Gastroesophageal sphincter (tissue), 4 donors: ENCODE measurements at regions not wholly inside any gene's neighbourhood (a gene's known extent, or its start where the extent isn't known, plus 50 kb on each side); places are given as distances from the start of the nearest gene placed in this dataset.
A peak's percentile ranks its signal among the peaks of the same experiment; 100 is the strongest.

Experiments used
- ATAC-seq: fragments of 150-250 bp; one replicate; pipeline ENCODE4 v1.9.1; 2016; ENCODE audit warnings: mild to moderate bottlenecking, moderate library complexity
- H3K27ac ChIP-seq, 4 donors: fragments of 200-600 bp; sonication (generic) in 3 of 4; 1 replicate in 3 of 4; 2 replicates in 1 of 4; pipeline ENCODE4 v1.5.1; 2016 to 2019
- H3K27me3 ChIP-seq: fragments of 200-600 bp; sonication (generic); one replicate; pipeline ENCODE4 v1.5.1; 2019
- H3K36me3 ChIP-seq, 2 donors: fragments of 200-600 bp; sonication (generic); one replicate each; pipeline ENCODE4 v1.5.1; 2019; ENCODE audit warnings: control low read depth in 1 of 2
- H3K4me1 ChIP-seq, 3 donors: fragments of 200-600 bp; sonication (generic); 1 replicate in 2 of 3; 2 replicates in 1 of 3; pipeline ENCODE4 v1.5.1; 2016 to 2019; ENCODE audit warnings: control low read depth in 2 of 3
- H3K4me3 ChIP-seq, 2 donors: fragments of 200-600 bp; sonication (generic); one replicate each; pipeline ENCODE4 v1.5.1; 2019; ENCODE audit warnings: mild to moderate bottlenecking in 1 of 2, moderate library complexity in 1 of 2
- H3K9me3 ChIP-seq, 3 donors: fragments of 200-600 bp; sonication (generic); one replicate each; pipeline ENCODE4 v1.5.1; 2017 to 2019; ENCODE audit warnings: control low read depth in 2 of 3
- EP300 ChIP-seq: sonication (generic); formaldehyde crosslinking; IDR thresholded peaks from one replicate; pipeline ENCODE4 v1.6.1; 2017; ENCODE audit warnings: antibody characterized with exemption, mild to moderate bottlenecking
- POLR2A ChIP-seq, 2 donors: fragments of 450-650 bp; IDR thresholded peaks; one replicate each; pipeline ENCODE4 v1.6.1; 2017; ENCODE audit warnings: antibody characterized with exemption in 2 of 2, mild to moderate bottlenecking in 2 of 2, moderate library complexity in 1 of 2
- POLR2AphosphoS5 ChIP-seq: sonication (generic); formaldehyde crosslinking; IDR thresholded peaks from one replicate; pipeline ENCODE4 v1.6.1; 2017; ENCODE audit warnings: antibody characterized with exemption
- WGBS, 2 donors: methylation state at CpG; one replicate each; pipeline ENCODE4 v1.1.5; 2018; ENCODE audit warnings: low coverage in 1 of 2; 5-methylcytosine and 5-hydroxymethylcytosine counted together
- TF ChIP-seq, protein P1 (sequence below), 4 experiments: fragments of 200-600 bp in 2 of 4; fragments of 450-650 bp in 2 of 4; sonication (generic) in 1 of 4; IDR thresholded peaks; one replicate each; pipeline ENCODE4 v1.5.1; 2017 to 2019; ENCODE audit warnings: antibody characterized with exemption in 4 of 4, mild to moderate bottlenecking in 2 of 4, moderate library complexity in 2 of 4

- no peak overlapping the region for H3K27ac ChIP-seq
- H3K9me3 ChIP-seq: no peaks in the 10 kb centered on the region
- H3K4me1 ChIP-seq: no peaks in the 10 kb centered on the region
- WGBS, 2 donors: 58 to 74% methylated on average over 3 to 4 of the region's 4 CpGs
- no peaks in the 10 kb centered on the region for H3K36me3 ChIP-seq
- H3K4me3 ChIP-seq: no peak overlapping the region
- no peak for ATAC-seq
- no peaks in the 10 kb centered on the region for H3K27me3 ChIP-seq
- TF ChIP-seq EP300: no peak
- TF ChIP-seq, protein P1, sequence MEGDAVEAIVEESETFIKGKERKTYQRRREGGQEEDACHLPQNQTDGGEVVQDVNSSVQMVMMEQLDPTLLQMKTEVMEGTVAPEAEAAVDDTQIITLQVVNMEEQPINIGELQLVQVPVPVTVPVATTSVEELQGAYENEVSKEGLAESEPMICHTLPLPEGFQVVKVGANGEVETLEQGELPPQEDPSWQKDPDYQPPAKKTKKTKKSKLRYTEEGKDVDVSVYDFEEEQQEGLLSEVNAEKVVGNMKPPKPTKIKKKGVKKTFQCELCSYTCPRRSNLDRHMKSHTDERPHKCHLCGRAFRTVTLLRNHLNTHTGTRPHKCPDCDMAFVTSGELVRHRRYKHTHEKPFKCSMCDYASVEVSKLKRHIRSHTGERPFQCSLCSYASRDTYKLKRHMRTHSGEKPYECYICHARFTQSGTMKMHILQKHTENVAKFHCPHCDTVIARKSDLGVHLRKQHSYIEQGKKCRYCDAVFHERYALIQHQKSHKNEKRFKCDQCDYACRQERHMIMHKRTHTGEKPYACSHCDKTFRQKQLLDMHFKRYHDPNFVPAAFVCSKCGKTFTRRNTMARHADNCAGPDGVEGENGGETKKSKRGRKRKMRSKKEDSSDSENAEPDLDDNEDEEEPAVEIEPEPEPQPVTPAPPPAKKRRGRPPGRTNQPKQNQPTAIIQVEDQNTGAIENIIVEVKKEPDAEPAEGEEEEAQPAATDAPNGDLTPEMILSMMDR (IDR thresholded peaks at IDR 0.05): no peak
- TF ChIP-seq POLR2AphosphoS5: no peak
- TF ChIP-seq POLR2A (IDR thresholded peaks at IDR 0.05): no peak
Measured at GRCh38 chr9:108108280-108108851, 618.8 kb upstream of the KLF4 start.

- ATAC-seq: peak; percentile 64
- no peaks in the 10 kb centered on the region for H3K27me3 ChIP-seq
- H3K27ac ChIP-seq: no peak overlapping the region
- 20 to 56% methylated on average over 1 to 5 of the region's 5 CpGs for WGBS, 2 donors
- H3K4me1 ChIP-seq: no peaks in the 10 kb centered on the region
- H3K4me3 ChIP-seq: no peak overlapping the region
- TF ChIP-seq POLR2A (IDR thresholded peaks at IDR 0.05) (no peak), POLR2AphosphoS5 (no peak), EP300 (no peak)
- TF ChIP-seq, protein P1 (IDR thresholded peaks at IDR 0.05): no peak
- no peaks in the 10 kb centered on the region for H3K36me3 ChIP-seq
- no peaks in the 10 kb centered on the region for H3K9me3 ChIP-seq
Measured at GRCh38 chr9:108105885-108106284, 616.3 kb upstream of the KLF4 start.

- H3K27me3 ChIP-seq: no peaks in the 10 kb centered on the region
- H3K9me3 ChIP-seq: no peaks in the 10 kb centered on the region
- H3K4me1 ChIP-seq: no peaks in the 10 kb centered on the region
- no peak for ATAC-seq
- TF ChIP-seq EP300: no peak
- no peak for TF ChIP-seq POLR2A (IDR thresholded peaks at IDR 0.05)
- TF ChIP-seq, protein P1 (IDR thresholded peaks at IDR 0.05): no peak
- TF ChIP-seq POLR2AphosphoS5: no peak
- 94 to 100% methylated on average over 1 of the region's 1 CpG for WGBS, 2 donors
- H3K4me3 ChIP-seq: no peak overlapping the region
- H3K36me3 ChIP-seq: no peaks in the 10 kb centered on the region
- no peak overlapping the region for H3K27ac ChIP-seq
Measured at GRCh38 chr9:108104991-108105390, 615.4 kb upstream of the KLF4 start.

GRCh38 chr9:108103046-108103693 lies 613.6 kb upstream of the KLF4 start:
- Histone ChIP-seq H3K36me3 (no peaks in the 10 kb centered on the region), H3K27ac (no peak overlapping the region), H3K9me3 (no peaks in the 10 kb centered on the region), H3K4me1 (no peaks in the 10 kb centered on the region), H3K4me3 (no peak overlapping the region), H3K27me3 (no peaks in the 10 kb centered on the region)
- ATAC-seq: no peak
- 71 to 80% methylated on average over 1 of the region's 1 CpG for WGBS, 2 donors
- TF ChIP-seq EP300: no peak
- TF ChIP-seq POLR2AphosphoS5: no peak
- no peak for TF ChIP-seq POLR2A (IDR thresholded peaks at IDR 0.05)
- TF ChIP-seq, protein P1 (IDR thresholded peaks at IDR 0.05): no peak

DNA sequence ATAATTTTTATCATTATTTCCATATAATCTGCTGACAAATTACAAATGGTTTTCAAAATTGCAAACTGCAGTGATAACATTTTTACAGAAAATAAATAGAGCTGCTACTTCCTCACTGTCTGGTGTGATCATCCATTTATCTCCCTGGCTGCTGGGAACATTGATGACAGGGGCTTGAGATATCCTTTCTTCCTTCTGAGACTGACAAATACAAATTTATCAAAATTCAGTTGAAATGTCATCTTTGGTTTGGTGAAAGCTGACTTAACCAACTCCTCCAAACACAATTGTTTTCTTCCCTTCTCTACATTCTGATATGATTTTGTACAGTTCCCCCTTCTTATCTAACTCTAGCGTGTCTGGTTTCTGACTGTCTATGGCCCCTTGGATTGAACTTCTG lies 611.8 kb upstream of the KLF4 start:
- TF ChIP-seq, protein P1 (IDR thresholded peaks at IDR 0.05): no peak
- TF ChIP-seq POLR2AphosphoS5 (no peak), EP300 (no peak), POLR2A (IDR thresholded peaks at IDR 0.05) (no peak)
- no peak for ATAC-seq
- WGBS, 2 donors: 100% methylated on average over 1 of the region's 1 CpG
- Histone ChIP-seq H3K4me3 (no peak overlapping the region), H3K9me3 (no peaks in the 10 kb centered on the region), H3K27ac (no peak overlapping the region), H3K4me1 (no peaks in the 10 kb centered on the region), H3K27me3 (no peaks in the 10 kb centered on the region), H3K36me3 (no peaks in the 10 kb centered on the region)
